H1 (cell line): ENCODE measurements at regions not wholly inside any gene's neighbourhood (a gene's known extent, or its start where the extent isn't known, plus 50 kb on each side); places are given as distances from the start of the nearest gene placed in this dataset.

Source experiments
- CTCF ChIA-PET: fragments of 300-600 bp; sonication (Branson Sonifier 250); formaldehyde crosslinking; loops from one replicate; lab custom pipeline; 2021; ENCODE audit not compliant: partially characterized antibody; lab: Charles Lee
- POLR2A ChIA-PET: fragments of 300-600 bp; sonication (Branson Sonifier 250); formaldehyde crosslinking; loops from one replicate; lab custom pipeline; 2021; ENCODE audit warnings: inconsistent platforms; ENCODE audit not compliant: partially characterized antibody; lab: Charles Lee
- DNase-seq, 2 experiments: peaks; one replicate each; pipeline versions ENCODE4 v3.0.0 to v3.0.0-alpha.2; 2010 to 2022; ENCODE audit warnings: low spot score in 2 of 2, low read depth in 1 of 2, mixed read lengths in 1 of 2
- FAIRE-seq: peaks from 2 replicates; lab custom pipeline; 2011; peaks lifted over from hg19 to GRCh38; lab: Jason Lieb, UNC
- H2AFZ ChIP-seq: 2 replicates; pipeline ENCODE4 v1.8.1; 2012; ENCODE audit warnings: low read length, inconsistent platforms
- H2AK5ac ChIP-seq: 2 replicates; pipeline ENCODE4 v1.6.1; 2013; ENCODE audit warnings: low read depth, low read length
- H2BK120ac ChIP-seq: replicated peaks from 2 replicates; pipeline ENCODE3; 2013; ENCODE audit warnings: low read depth, low read length, inconsistent platforms
- H2BK12ac ChIP-seq: 2 replicates; pipeline ENCODE4 v1.6.1; 2013; ENCODE audit warnings: low read depth, low read length
- H2BK15ac ChIP-seq: 2 replicates; pipeline ENCODE4 v1.6.1; 2013; ENCODE audit warnings: low read length
- H2BK20ac ChIP-seq: 2 replicates; pipeline ENCODE4 v1.6.1; 2013; ENCODE audit warnings: low read length
- H2BK5ac ChIP-seq: 2 replicates; pipeline ENCODE4 v1.6.1; 2013; ENCODE audit warnings: low read depth, low read length
- H3K14ac ChIP-seq: 2 replicates; pipeline ENCODE4 v1.6.1; 2013; ENCODE audit warnings: inconsistent platforms; ENCODE audit not compliant: insufficient read length
- H3K18ac ChIP-seq: 2 replicates; pipeline ENCODE4 v1.6.1; 2013; ENCODE audit warnings: low read length; ENCODE audit errors: extremely low read depth
- H3K23ac ChIP-seq: 2 replicates; pipeline ENCODE4 v1.6.1; 2013; ENCODE audit warnings: inconsistent platforms; ENCODE audit not compliant: insufficient read length
- H3K23me2 ChIP-seq: 2 replicates; pipeline ENCODE4 v1.6.1; 2013; ENCODE audit warnings: low read depth, low read length
- H3K27ac ChIP-seq: 2 replicates; pipeline ENCODE4 v1.6.1; 2011; ENCODE audit warnings: low read depth, low read length, inconsistent platforms
- H3K27me3 ChIP-seq, 4 experiments: replicated peaks in 1 of 4; 1 replicate in 1 of 4; 2 replicates in 3 of 4; pipeline versions ENCODE4 v1.6.1 to v1.8.1; 2011 to 2013; ENCODE audit warnings: low read length in 3 of 4, mild to moderate bottlenecking in 3 of 4, inconsistent platforms in 2 of 4, mixed read lengths in 2 of 4, moderate library complexity in 1 of 4; ENCODE audit not compliant: control insufficient read depth in 3 of 4, insufficient read depth in 3 of 4; ENCODE audit errors: extremely low read depth in 1 of 4
- H3K36me3 ChIP-seq, 4 experiments: 2 replicates each; pipeline versions ENCODE4 v1.6.1 to v1.8.1; 2011 to 2013; ENCODE audit warnings: mild to moderate bottlenecking in 4 of 4, low read length in 3 of 4, moderate library complexity in 2 of 4, control low read depth in 1 of 4, inconsistent platforms in 1 of 4; ENCODE audit not compliant: insufficient read depth in 4 of 4, control insufficient read depth in 2 of 4
- H3K4ac ChIP-seq: replicated peaks from 2 replicates; pipeline ENCODE3; 2013; ENCODE audit warnings: low read length, low read depth, mixed read lengths, inconsistent platforms; ENCODE audit not compliant: insufficient read length
- H3K4me1 ChIP-seq, 4 experiments: replicated peaks in 1 of 4; 1 replicate in 1 of 4; 2 replicates in 3 of 4; pipeline versions ENCODE4 v1.6.1 to v1.8.1; 2011 to 2013; ENCODE audit warnings: low read length in 3 of 4, inconsistent platforms in 2 of 4, mixed read lengths in 1 of 4; ENCODE audit not compliant: insufficient read depth in 4 of 4, control insufficient read depth in 3 of 4
- H3K4me2 ChIP-seq, 2 experiments: 2 replicates each; pipeline versions ENCODE4 v1.6.1 to v1.8.1; 2011 to 2013; ENCODE audit warnings: low read depth in 2 of 2, low read length in 2 of 2, control low read depth in 1 of 2, inconsistent platforms in 1 of 2, mild to moderate bottlenecking in 1 of 2; ENCODE audit not compliant: insufficient read depth in 1 of 2
- H3K4me3 ChIP-seq, 4 experiments: fragments of 200-600, 300-600 bp in 1 of 4; sonication (generic), shearing (Covaris generic), sonication (Bioruptor Twin) in 1 of 4; 2 replicates each; pipeline versions ENCODE4 v1.5.1 to v1.8.1; 2011 to 2016; ENCODE audit warnings: low read length in 4 of 4, low read depth in 3 of 4, control low read depth in 2 of 4, inconsistent platforms in 2 of 4, mild to moderate bottlenecking in 2 of 4, mixed read lengths in 1 of 4, moderate library complexity in 1 of 4; ENCODE audit not compliant: insufficient read depth in 2 of 4; ENCODE audit errors: extremely low read depth in 1 of 4
- H3K56ac ChIP-seq: replicated peaks from 2 replicates; pipeline ENCODE3; 2013; ENCODE audit warnings: low read depth, mild to moderate bottlenecking, mixed read lengths, low read length, inconsistent platforms; ENCODE audit not compliant: insufficient read length
- H3K79me1 ChIP-seq: 2 replicates; pipeline ENCODE4 v1.6.1; 2013; ENCODE audit warnings: low read depth, low read length, control low read depth
- H3K79me2 ChIP-seq, 2 experiments: 2 replicates each; pipeline versions ENCODE4 v1.6.1 to v1.8.1; 2012 to 2013; ENCODE audit warnings: low read length in 2 of 2, mild to moderate bottlenecking in 2 of 2, inconsistent platforms in 1 of 2; ENCODE audit not compliant: insufficient read depth in 2 of 2, control insufficient read depth in 1 of 2
- H3K9ac ChIP-seq, 4 experiments: replicated peaks in 1 of 4; 1 replicate in 1 of 4; 2 replicates in 3 of 4; pipeline versions ENCODE4 v1.6.1 to v1.8.1; 2011 to 2013; ENCODE audit warnings: low read depth in 3 of 4, low read length in 3 of 4, control low read depth in 2 of 4, mild to moderate bottlenecking in 2 of 4, moderate library complexity in 2 of 4, inconsistent platforms in 1 of 4; ENCODE audit errors: extremely low read depth in 1 of 4
- H3K9me3 ChIP-seq, 2 experiments: 2 replicates each; pipeline versions ENCODE4 v1.6.1 to v1.8.1; 2012 to 2013; ENCODE audit warnings: mild to moderate bottlenecking in 2 of 2, moderate library complexity in 2 of 2, control low read depth in 1 of 2, inconsistent platforms in 1 of 2, low read depth in 1 of 2, low read length in 1 of 2, mixed read lengths in 1 of 2; ENCODE audit not compliant: insufficient read depth in 2 of 2
- H4K20me1 ChIP-seq, 2 experiments: replicated peaks in 1 of 2; 2 replicates each; pipeline versions ENCODE3 to v1.8.1; 2011 to 2013; ENCODE audit warnings: inconsistent platforms in 2 of 2, low read length in 2 of 2, mild to moderate bottlenecking in 1 of 2; ENCODE audit not compliant: insufficient read depth in 2 of 2, control insufficient read depth in 1 of 2
- H4K5ac ChIP-seq: 2 replicates; pipeline ENCODE4 v1.6.1; 2013; ENCODE audit warnings: low read length, low read depth, mixed read lengths, inconsistent platforms; ENCODE audit not compliant: insufficient read length
- H4K8ac ChIP-seq: 2 replicates; pipeline ENCODE4 v1.8.0; 2013; ENCODE audit warnings: mild to moderate bottlenecking, moderate library complexity, low read length, inconsistent platforms; ENCODE audit not compliant: insufficient read depth; ENCODE audit errors: extremely low read depth
- H4K91ac ChIP-seq: replicated peaks from 2 replicates; pipeline ENCODE3; 2013; ENCODE audit warnings: low read length, mixed read lengths, inconsistent platforms; ENCODE audit not compliant: insufficient read length
- ATF3 ChIP-seq: IDR thresholded peaks from 2 replicates; pipeline ENCODE4 v1.6.1; 2011; ENCODE audit warnings: low read depth, mild to moderate bottlenecking, low read length; ENCODE audit not compliant: insufficient read depth
- E2F6 ChIP-seq: IDR thresholded peaks from 2 replicates; pipeline ENCODE4 v1.6.1; 2012; ENCODE audit warnings: inconsistent platforms
- FOSL1 ChIP-seq: IDR thresholded peaks from 2 replicates; pipeline ENCODE4 v1.6.1; 2011; ENCODE audit warnings: mild to moderate bottlenecking, low read depth, low read length, moderate library complexity; ENCODE audit not compliant: insufficient read depth
- JUND ChIP-seq: IDR thresholded peaks from 2 replicates; pipeline ENCODE4 v1.6.1; 2011; ENCODE audit warnings: mild to moderate bottlenecking, improper control_type of control experiment, low read length
- KDM1A ChIP-seq: fragments of 200-600, 300-600 bp; sonication (generic); IDR thresholded peaks from 2 replicates; pipeline ENCODE4 v1.7.1; 2016; ENCODE audit warnings: mild to moderate bottlenecking, low read length, borderline replicate concordance
- MAFK ChIP-seq: IDR thresholded peaks from 2 replicates; pipeline ENCODE4 v1.6.1; 2012; ENCODE audit warnings: low read depth, mild to moderate bottlenecking, improper control_type of control experiment, low read length
- POLR2A ChIP-seq, 2 experiments: IDR thresholded peaks; 1 replicate in 1 of 2; 2 replicates in 1 of 2; pipeline ENCODE4 v1.6.1; 2011; ENCODE audit warnings: low read depth in 2 of 2, low read length in 2 of 2, mild to moderate bottlenecking in 2 of 2; ENCODE audit errors: control extremely low read depth in 1 of 2
- RAD21 ChIP-seq, 2 experiments: IDR thresholded peaks in 1 of 2; conservative IDR thresholded peaks in 1 of 2; 2 replicates each; pipeline ENCODE4 v1.6.1; 2011; ENCODE audit warnings: low read depth in 2 of 2, low read length in 2 of 2, improper control_type of control experiment in 1 of 2, inconsistent platforms in 1 of 2, mild to moderate bottlenecking in 1 of 2, moderate library complexity in 1 of 2
- SIN3A ChIP-seq, 2 experiments: IDR thresholded peaks in 1 of 2; conservative IDR thresholded peaks in 1 of 2; 2 replicates each; pipeline ENCODE4 v1.6.1; 2011 to 2012; ENCODE audit warnings: low read length in 2 of 2, improper control_type of control experiment in 1 of 2, low read depth in 1 of 2, mild to moderate bottlenecking in 1 of 2
- SIRT6 ChIP-seq: IDR thresholded peaks from one replicate; pipeline ENCODE4 v1.7.1; 2012; ENCODE audit warnings: low read length, inconsistent platforms
- SRF ChIP-seq: IDR thresholded peaks from 2 replicates; pipeline ENCODE4 v1.6.1; 2011; ENCODE audit warnings: mild to moderate bottlenecking, low read depth, low read length, moderate library complexity
- SUZ12 ChIP-seq: fragments of 200-600 bp; sonication (generic); IDR thresholded peaks from 2 replicates; pipeline ENCODE4 v1.6.1; 2012; ENCODE audit warnings: mild to moderate bottlenecking, inconsistent platforms, low read length, moderate library complexity, mixed read lengths
- TEAD4 ChIP-seq: IDR thresholded peaks from 2 replicates; pipeline ENCODE4 v1.6.1; 2012; ENCODE audit warnings: low read depth, low read length, inconsistent platforms, mixed read lengths
- ZNF274 ChIP-seq: IDR thresholded peaks from 2 replicates; pipeline ENCODE4 v1.7.0; 2012; ENCODE audit warnings: low read length, borderline replicate concordance; ENCODE audit errors: extremely low read depth
- WGBS, 2 experiments: shearing (Covaris generic) in 1 of 2; methylation state at CpG; one replicate each; pipeline versions ENCODE4 v1.1.6 to v1.1.7; 2013 to 2015; ENCODE audit warnings: low lambda C conversion rate in 2 of 2, mixed read lengths in 2 of 2, inconsistent platforms in 1 of 2, low coverage in 1 of 2, missing lambda C conversion rate in 1 of 2; ENCODE audit not compliant: insufficient replicate concordance in 2 of 2, insufficient coverage in 1 of 2, insufficient read length in 1 of 2; ENCODE audit errors: extremely low coverage in 1 of 2, missing lambda C conversion rate in 1 of 2; 5-methylcytosine and 5-hydroxymethylcytosine counted together

GRCh38 chr1:209311770-209312169 lies 271.7 kb upstream of the CAMK1G start:
- CTCF ChIA-PET: interaction anchor here (1.2 kb wide), 1 partner anchor 25 kb away, joined by 4 read pairs; no protein-coding TSS in a partner anchor
- H2BK120ac ChIP-seq: no peak overlapping the region
- no peak overlapping the region for H3K4me3 ChIP-seq
- H3K79me1 ChIP-seq: no peaks in the 10 kb centered on the region
- no peak overlapping the region for H2BK20ac ChIP-seq
- H3K27ac ChIP-seq: no peak overlapping the region
- no peak overlapping the region for H4K8ac ChIP-seq
- H3K9ac ChIP-seq: no peak overlapping the region
- FAIRE-seq (no peak), DNase-seq (no peak)
- H3K23ac ChIP-seq: no peak overlapping the region
- H4K91ac ChIP-seq: no peak overlapping the region
- H2BK5ac ChIP-seq: no peak overlapping the region
- no peak overlapping the region for H3K4ac ChIP-seq
- no peaks in the 10 kb centered on the region for H3K23me2 ChIP-seq
- POLR2A ChIA-PET: no interaction called here
- no peaks in the 10 kb centered on the region for H3K79me2 ChIP-seq
- H3K27me3 ChIP-seq: peaks cover 0 to 1% (median 0%) of the 10 kb centered on the region in 4 experiments; a peak in 1 of 7 replicates
- H2AK5ac ChIP-seq: no peak overlapping the region
- H3K18ac ChIP-seq: no peak overlapping the region
- H3K4me1 ChIP-seq: no peaks in the 10 kb centered on the region
- H3K36me3 ChIP-seq: no peaks in the 10 kb centered on the region
- H2BK12ac ChIP-seq: no peak overlapping the region
- no peak overlapping the region for H3K56ac ChIP-seq
- no peaks in the 10 kb centered on the region for H3K9me3 ChIP-seq
- no peak overlapping the region for H3K14ac ChIP-seq
- no peak overlapping the region for H4K5ac ChIP-seq
- H4K20me1 ChIP-seq: no peaks in the 10 kb centered on the region
- no peak overlapping the region for H3K4me2 ChIP-seq
- H2BK15ac ChIP-seq: no peak overlapping the region
- 0 out of 2 replicates have a peak overlapping the region, but pooled peaks have one; percentile 27 for H2AFZ ChIP-seq
- WGBS, 2 experiments: 93% methylated on average over 3 of the region's 3 CpGs; no CpG with 5 or more reads in 1 of the 2 experiments
- TF ChIP-seq SUZ12: no peak
- TF ChIP-seq ATF3: no peak
- TF ChIP-seq MAFK: no peak
- TF ChIP-seq SRF: no peak
- no peak for TF ChIP-seq E2F6
- TF ChIP-seq SIN3A (conservative IDR thresholded peaks at IDR 0.05 in 1 of 2, IDR thresholded peaks at IDR 0.05 in 1 of 2; ENCODE audit: low read depth in 1 of 2, low read length in 2 of 2): no peak
- TF ChIP-seq JUND: no peak
- no peak for TF ChIP-seq ZNF274
- TF ChIP-seq FOSL1: no peak
- TF ChIP-seq SIRT6: no peak
- no peak for TF ChIP-seq TEAD4
- TF ChIP-seq KDM1A: no peak
- TF ChIP-seq POLR2A (IDR thresholded peaks at IDR 0.05; ENCODE audit: control extremely low read depth in 1 of 2, low read depth in 2 of 2, low read length in 2 of 2): no peak
- TF ChIP-seq RAD21 (IDR thresholded peaks at IDR 0.05 in 1 of 2, conservative IDR thresholded peaks at IDR 0.05 in 1 of 2; ENCODE audit: low read depth in 2 of 2, low read length in 2 of 2): no peak
